SK-N-SH (cell line): ENCODE measurements at regions not wholly inside any gene's neighbourhood (a gene's known extent, or its start where the extent isn't known, plus 50 kb on each side); places are given as distances from the start of the nearest gene placed in this dataset.

Source experiments
- CTCF ChIA-PET: fragments of 300-600, 350-600 bp; formaldehyde crosslinking; extraction: SDS; loops from one replicate; lab custom pipeline; 2021; lab: Yijun Ruan, JAX
- POLR2A ChIA-PET: fragments of 350-600 bp; sonication (Branson Sonifier 250); formaldehyde crosslinking; extraction: SDS; loops from one replicate; lab custom pipeline; 2020; ENCODE audit warnings: antibody characterized with exemption, inconsistent platforms; lab: Yijun Ruan, JAX
- DNase-seq: peaks from one replicate; pipeline ENCODE4 v3.0.0; 2012
- H2AFZ ChIP-seq: fragments of 200-600 bp; sonication (generic); 2 replicates; pipeline ENCODE4 v1.8.1; 2016; ENCODE audit warnings: antibody characterized with exemption, mild to moderate bottlenecking, low read depth
- H3F3A ChIP-seq: fragments of 200-600 bp; sonication (generic); replicated peaks from 2 replicates; pipeline ENCODE3; 2016; ENCODE audit warnings: antibody characterized with exemption, mild to moderate bottlenecking; ENCODE audit not compliant: insufficient read depth
- H3K27ac ChIP-seq, 2 experiments: fragments of 200-500 bp in 1 of 2; fragments of 200-600 bp in 1 of 2; sonication (Bioruptor generic) in 1 of 2; sonication (generic), shearing (Covaris generic) in 1 of 2; 2 replicates each; pipeline versions ENCODE4 v1.5.1 to v1.6.1; 2014 to 2016; ENCODE audit warnings: low read depth in 2 of 2, inconsistent platforms in 1 of 2, low read length in 1 of 2, mild to moderate bottlenecking in 1 of 2, mixed read lengths in 1 of 2
- H3K27me3 ChIP-seq: fragments of 200-600 bp; sonication (generic), shearing (Covaris generic); 2 replicates; pipeline ENCODE4 v1.6.1; 2016; ENCODE audit warnings: mixed run types; ENCODE audit not compliant: insufficient read depth
- H3K36me3 ChIP-seq, 2 experiments: fragments of 200-500 bp in 1 of 2; fragments of 200-600 bp in 1 of 2; sonication (Bioruptor generic) in 1 of 2; sonication (generic) in 1 of 2; replicated peaks in 1 of 2; 2 replicates each; pipeline versions ENCODE3 to v1.5.1; 2014 to 2016; ENCODE audit warnings: low read length in 1 of 2, mild to moderate bottlenecking in 1 of 2; ENCODE audit not compliant: insufficient read depth in 2 of 2, control insufficient read depth in 1 of 2
- H3K4me1 ChIP-seq, 2 experiments: fragments of 200-500 bp in 1 of 2; fragments of 200-600 bp in 1 of 2; sonication (Bioruptor generic) in 1 of 2; sonication (generic), shearing (Covaris generic) in 1 of 2; 2 replicates each; pipeline versions ENCODE4 v1.5.1 to v1.6.1; 2014 to 2016; ENCODE audit warnings: low read depth in 1 of 2, low read length in 1 of 2, mixed run types in 1 of 2; ENCODE audit not compliant: insufficient read depth in 2 of 2, control insufficient read depth in 1 of 2
- H3K4me2 ChIP-seq: fragments of 200-600 bp; sonication (generic), shearing (Covaris generic); 2 replicates; pipeline ENCODE4 v1.6.1; 2017; ENCODE audit warnings: mixed run types
- H3K4me3 ChIP-seq, 2 experiments: fragments of 200-500 bp in 1 of 2; fragments of 200-600 bp in 1 of 2; sonication (Bioruptor generic) in 1 of 2; sonication (generic), shearing (Covaris generic) in 1 of 2; 2 replicates each; pipeline versions ENCODE4 v1.5.1 to v1.8.1; 2014 to 2016; ENCODE audit warnings: low read depth in 2 of 2, inconsistent platforms in 1 of 2, low read length in 1 of 2, mild to moderate bottlenecking in 1 of 2, mixed read lengths in 1 of 2, moderate library complexity in 1 of 2
- H3K79me2 ChIP-seq: fragments of 200-600 bp; sonication (generic); 2 replicates; pipeline ENCODE4 v1.8.1; 2017; ENCODE audit warnings: mild to moderate bottlenecking; ENCODE audit not compliant: insufficient read depth
- H3K9ac ChIP-seq: fragments of 200-600 bp; sonication (generic); 2 replicates; pipeline ENCODE4 v1.6.1; 2017; ENCODE audit warnings: mixed run types
- H3K9me2 ChIP-seq: fragments of 200-600 bp; sonication (generic); 2 replicates; pipeline ENCODE4 v1.6.1; 2017; ENCODE audit warnings: mixed run types
- H3K9me3 ChIP-seq: fragments of 200-600 bp; sonication (generic); 2 replicates; pipeline ENCODE4 v1.6.1; 2017; ENCODE audit warnings: mixed run types, mild to moderate bottlenecking, moderate library complexity
- H4K20me1 ChIP-seq: fragments of 200-600 bp; sonication (generic); 2 replicates; pipeline ENCODE4 v1.6.1; 2017; ENCODE audit warnings: mild to moderate bottlenecking, mixed run types; ENCODE audit not compliant: insufficient read depth
- CHD2 ChIP-seq: fragments of 150-350 bp; IDR thresholded peaks from 2 replicates; pipeline ENCODE4 v1.6.1; 2018; ENCODE audit warnings: low read length; ENCODE audit not compliant: partially characterized antibody
- EP300 ChIP-seq, 2 experiments: IDR thresholded peaks; 2 replicates each; pipeline versions ENCODE4 v1.4.0 to v1.6.1; 2012; ENCODE audit warnings: borderline replicate concordance in 1 of 2, low read depth in 1 of 2, low read length in 1 of 2
- EZH2phosphoT487 ChIP-seq: fragments of 200-600 bp; sonication (generic); IDR thresholded peaks from 2 replicates; pipeline ENCODE4 v1.6.1; 2017; ENCODE audit warnings: low read depth, mixed run types, mild to moderate bottlenecking, antibody characterized with exemption, moderate library complexity, borderline replicate concordance
- FOXM1 ChIP-seq: IDR thresholded peaks from 2 replicates; pipeline ENCODE4 v1.4.0; 2012; ENCODE audit warnings: low read depth, mild to moderate bottlenecking
- GABPA ChIP-seq: IDR thresholded peaks from 2 replicates; pipeline ENCODE4 v1.4.0; 2012; ENCODE audit warnings: low read depth, mild to moderate bottlenecking
- GATA2 ChIP-seq: sonication (generic); formaldehyde crosslinking; IDR thresholded peaks from 2 replicates; pipeline ENCODE4 v1.5.0; 2020; ENCODE audit warnings: mild to moderate bottlenecking, missing genetic modification reagents
- JUND ChIP-seq: IDR thresholded peaks from 2 replicates; pipeline ENCODE4 v1.4.0; 2012
- NFIC ChIP-seq: IDR thresholded peaks from 2 replicates; pipeline ENCODE4 v1.4.0; 2012; ENCODE audit warnings: borderline replicate concordance
- NRF1 ChIP-seq: IDR thresholded peaks from 2 replicates; pipeline ENCODE4 v1.6.1; 2012; ENCODE audit warnings: low read depth, mild to moderate bottlenecking, low read length
- POLR2AphosphoS5 ChIP-seq: IDR thresholded peaks from 2 replicates; pipeline ENCODE4 v1.6.1; 2012; ENCODE audit warnings: low read depth, low read length
- RAD21 ChIP-seq: IDR thresholded peaks from 2 replicates; pipeline ENCODE4 v1.6.1; 2012; ENCODE audit warnings: mild to moderate bottlenecking, low read length
- RFX5 ChIP-seq: IDR thresholded peaks from 2 replicates; pipeline ENCODE4 v1.6.1; 2012; ENCODE audit warnings: mild to moderate bottlenecking, improper control_type of control experiment, low read length
- SIN3A ChIP-seq: IDR thresholded peaks from 2 replicates; pipeline ENCODE4 v1.6.1; 2012; ENCODE audit warnings: low read depth, mild to moderate bottlenecking, low read length, moderate library complexity, borderline replicate concordance
- TAF1 ChIP-seq: IDR thresholded peaks from 2 replicates; pipeline ENCODE4 v1.6.1; 2012; ENCODE audit warnings: low read depth, mild to moderate bottlenecking, low read length, moderate library complexity, borderline replicate concordance
- WGBS: methylation state at CpG from one replicate; pipeline ENCODE4 v1.1.6; 2017; ENCODE audit warnings: low lambda C conversion rate; 5-methylcytosine and 5-hydroxymethylcytosine counted together
- TF ChIP-seq, protein P1 (sequence below): IDR thresholded peaks from 2 replicates; pipeline ENCODE4 v1.4.0; 2012; ENCODE audit warnings: low read depth
- TF ChIP-seq, protein P2 (sequence below): IDR thresholded peaks from 2 replicates; pipeline ENCODE4 v1.6.1; 2012; ENCODE audit warnings: mild to moderate bottlenecking, low read depth, low read length, moderate library complexity

DNA sequence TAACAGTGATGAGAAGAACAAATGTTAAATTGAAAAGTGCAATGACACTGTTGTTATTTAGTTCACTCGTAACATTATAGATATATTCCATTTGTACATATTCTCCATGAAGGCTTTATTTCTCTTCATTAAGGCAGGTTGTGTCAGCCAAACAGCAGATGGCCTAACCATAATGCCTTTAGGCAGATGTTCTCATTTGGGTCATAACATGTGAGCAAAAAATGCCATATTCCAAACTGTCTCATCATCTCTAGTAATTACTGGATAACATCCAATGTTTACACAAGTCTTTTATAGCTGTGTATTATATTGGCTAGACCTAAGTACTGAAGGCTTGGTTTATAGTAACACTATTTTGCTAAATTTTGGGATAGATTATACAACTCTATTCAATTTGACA is 87.2 kb upstream of the CHODL start:
- H3K4me2 ChIP-seq = no peak overlapping the region
- ChIA-PET CTCF (no interaction called here), POLR2A (no interaction called here)
- no peaks in the 10 kb centered on the region for H3K36me3 ChIP-seq
- no peak overlapping the region for H3K4me3 ChIP-seq
- no peaks in the 10 kb centered on the region for H3F3A ChIP-seq
- 10% methylated on average over 1 of the region's 1 CpG for WGBS
- H3K27ac ChIP-seq = no peak overlapping the region
- H3K9me2 ChIP-seq = no peaks in the 10 kb centered on the region; the same call in 1 of the 2 replicates
- DNase-seq = no peak
- H3K9me3 ChIP-seq = no peaks in the 10 kb centered on the region
- no peaks in the 10 kb centered on the region for H3K4me1 ChIP-seq
- TF ChIP-seq NRF1 (no peak), EP300 (IDR thresholded peaks at IDR 0.05; ENCODE audit: borderline replicate concordance in 1 of 2, low read depth in 1 of 2, low read length in 1 of 2) (no peak), FOXM1 (no peak), NFIC (no peak), CHD2 (no peak), TAF1 (no peak), POLR2AphosphoS5 (no peak), EZH2phosphoT487 (no peak), GABPA (no peak), RFX5 (no peak), JUND (no peak), SIN3A (no peak), GATA2 (no peak), RAD21 (no peak)
- TF ChIP-seq, protein P1, sequence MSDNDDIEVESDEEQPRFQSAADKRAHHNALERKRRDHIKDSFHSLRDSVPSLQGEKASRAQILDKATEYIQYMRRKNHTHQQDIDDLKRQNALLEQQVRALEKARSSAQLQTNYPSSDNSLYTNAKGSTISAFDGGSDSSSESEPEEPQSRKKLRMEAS = no peak
- TF ChIP-seq, protein P2, sequence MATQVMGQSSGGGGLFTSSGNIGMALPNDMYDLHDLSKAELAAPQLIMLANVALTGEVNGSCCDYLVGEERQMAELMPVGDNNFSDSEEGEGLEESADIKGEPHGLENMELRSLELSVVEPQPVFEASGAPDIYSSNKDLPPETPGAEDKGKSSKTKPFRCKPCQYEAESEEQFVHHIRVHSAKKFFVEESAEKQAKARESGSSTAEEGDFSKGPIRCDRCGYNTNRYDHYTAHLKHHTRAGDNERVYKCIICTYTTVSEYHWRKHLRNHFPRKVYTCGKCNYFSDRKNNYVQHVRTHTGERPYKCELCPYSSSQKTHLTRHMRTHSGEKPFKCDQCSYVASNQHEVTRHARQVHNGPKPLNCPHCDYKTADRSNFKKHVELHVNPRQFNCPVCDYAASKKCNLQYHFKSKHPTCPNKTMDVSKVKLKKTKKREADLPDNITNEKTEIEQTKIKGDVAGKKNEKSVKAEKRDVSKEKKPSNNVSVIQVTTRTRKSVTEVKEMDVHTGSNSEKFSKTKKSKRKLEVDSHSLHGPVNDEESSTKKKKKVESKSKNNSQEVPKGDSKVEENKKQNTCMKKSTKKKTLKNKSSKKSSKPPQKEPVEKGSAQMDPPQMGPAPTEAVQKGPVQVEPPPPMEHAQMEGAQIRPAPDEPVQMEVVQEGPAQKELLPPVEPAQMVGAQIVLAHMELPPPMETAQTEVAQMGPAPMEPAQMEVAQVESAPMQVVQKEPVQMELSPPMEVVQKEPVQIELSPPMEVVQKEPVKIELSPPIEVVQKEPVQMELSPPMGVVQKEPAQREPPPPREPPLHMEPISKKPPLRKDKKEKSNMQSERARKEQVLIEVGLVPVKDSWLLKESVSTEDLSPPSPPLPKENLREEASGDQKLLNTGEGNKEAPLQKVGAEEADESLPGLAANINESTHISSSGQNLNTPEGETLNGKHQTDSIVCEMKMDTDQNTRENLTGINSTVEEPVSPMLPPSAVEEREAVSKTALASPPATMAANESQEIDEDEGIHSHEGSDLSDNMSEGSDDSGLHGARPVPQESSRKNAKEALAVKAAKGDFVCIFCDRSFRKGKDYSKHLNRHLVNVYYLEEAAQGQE = no peak
- no peaks in the 10 kb centered on the region for H3K79me2 ChIP-seq
- H3K9ac ChIP-seq = no peak overlapping the region
- no peak overlapping the region for H2AFZ ChIP-seq
- no peaks in the 10 kb centered on the region for H4K20me1 ChIP-seq
- H3K27me3 ChIP-seq = no peaks in the 10 kb centered on the region
